Liver (tissue), 3 donors: ENCODE measurements at regions not wholly inside any gene's neighbourhood (a gene's known extent, or its start where the extent isn't known, plus 50 kb on each side); places are given as distances from the start of the nearest gene placed in this dataset.

Experiments
- EGR1 ChIP-seq, 2 donors: IDR thresholded peaks; 2 replicates each; pipeline ENCODE4 v1.6.1; 2016 to 2018; ENCODE audit warnings: antibody characterized with exemption in 2 of 2, low read depth in 2 of 2
- GABPA ChIP-seq, 2 donors: IDR thresholded peaks in 1 of 2; conservative IDR thresholded peaks in 1 of 2; 2 replicates each; pipeline ENCODE4 v1.6.1; 2016; ENCODE audit warnings: antibody characterized with exemption in 2 of 2, mild to moderate bottlenecking in 1 of 2, moderate library complexity in 1 of 2
- HNF4A ChIP-seq, 2 donors: conservative IDR thresholded peaks; 2 replicates each; pipeline ENCODE4 v1.6.1; 2016; ENCODE audit warnings: antibody characterized with exemption in 2 of 2, mild to moderate bottlenecking in 2 of 2
- HNF4G ChIP-seq: IDR thresholded peaks from 2 replicates; pipeline ENCODE4 v1.6.1; 2016; ENCODE audit warnings: antibody characterized with exemption
- JUND ChIP-seq, 2 donors: IDR thresholded peaks; 2 replicates each; pipeline ENCODE4 v1.6.1; 2016; ENCODE audit warnings: antibody characterized with exemption in 2 of 2
- MAX ChIP-seq: IDR thresholded peaks from 2 replicates; pipeline ENCODE4 v1.6.1; 2016; ENCODE audit warnings: antibody characterized with exemption
- RAD21 ChIP-seq, 2 donors: IDR thresholded peaks; 2 replicates each; pipeline ENCODE4 v1.6.1; 2016; ENCODE audit warnings: antibody characterized with exemption in 2 of 2, mild to moderate bottlenecking in 2 of 2
- SP1 ChIP-seq: IDR thresholded peaks from 2 replicates; pipeline ENCODE4 v1.6.1; 2018; ENCODE audit warnings: antibody characterized with exemption, mild to moderate bottlenecking
- TAF1 ChIP-seq: conservative IDR thresholded peaks from 2 replicates; pipeline ENCODE4 v1.6.1; 2016; ENCODE audit warnings: antibody characterized with exemption, mild to moderate bottlenecking
- YY1 ChIP-seq: IDR thresholded peaks from 2 replicates; pipeline ENCODE4 v1.6.1; 2016; ENCODE audit warnings: antibody characterized with exemption, mild to moderate bottlenecking
- TF ChIP-seq, protein P1 (sequence below): fragments of 150-350 bp; IDR thresholded peaks from 2 replicates; pipeline ENCODE4 v1.5.1; 2017; ENCODE audit warnings: improper control_type of control experiment, low read depth, low read length; ENCODE audit not compliant: missing input control
- TF ChIP-seq, protein P2 (sequence below): IDR thresholded peaks from 2 replicates; pipeline ENCODE4 v1.6.1; 2016; ENCODE audit warnings: antibody characterized with exemption, mild to moderate bottlenecking
- TF ChIP-seq, protein P3 (sequence below): IDR thresholded peaks from 2 replicates; pipeline ENCODE4 v1.6.1; 2016; ENCODE audit warnings: antibody characterized with exemption
- donor health status: healthy.
- donor health status: healthy.

- TF ChIP-seq, protein P1, sequence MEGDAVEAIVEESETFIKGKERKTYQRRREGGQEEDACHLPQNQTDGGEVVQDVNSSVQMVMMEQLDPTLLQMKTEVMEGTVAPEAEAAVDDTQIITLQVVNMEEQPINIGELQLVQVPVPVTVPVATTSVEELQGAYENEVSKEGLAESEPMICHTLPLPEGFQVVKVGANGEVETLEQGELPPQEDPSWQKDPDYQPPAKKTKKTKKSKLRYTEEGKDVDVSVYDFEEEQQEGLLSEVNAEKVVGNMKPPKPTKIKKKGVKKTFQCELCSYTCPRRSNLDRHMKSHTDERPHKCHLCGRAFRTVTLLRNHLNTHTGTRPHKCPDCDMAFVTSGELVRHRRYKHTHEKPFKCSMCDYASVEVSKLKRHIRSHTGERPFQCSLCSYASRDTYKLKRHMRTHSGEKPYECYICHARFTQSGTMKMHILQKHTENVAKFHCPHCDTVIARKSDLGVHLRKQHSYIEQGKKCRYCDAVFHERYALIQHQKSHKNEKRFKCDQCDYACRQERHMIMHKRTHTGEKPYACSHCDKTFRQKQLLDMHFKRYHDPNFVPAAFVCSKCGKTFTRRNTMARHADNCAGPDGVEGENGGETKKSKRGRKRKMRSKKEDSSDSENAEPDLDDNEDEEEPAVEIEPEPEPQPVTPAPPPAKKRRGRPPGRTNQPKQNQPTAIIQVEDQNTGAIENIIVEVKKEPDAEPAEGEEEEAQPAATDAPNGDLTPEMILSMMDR: no peak
- TF ChIP-seq, protein P2, sequence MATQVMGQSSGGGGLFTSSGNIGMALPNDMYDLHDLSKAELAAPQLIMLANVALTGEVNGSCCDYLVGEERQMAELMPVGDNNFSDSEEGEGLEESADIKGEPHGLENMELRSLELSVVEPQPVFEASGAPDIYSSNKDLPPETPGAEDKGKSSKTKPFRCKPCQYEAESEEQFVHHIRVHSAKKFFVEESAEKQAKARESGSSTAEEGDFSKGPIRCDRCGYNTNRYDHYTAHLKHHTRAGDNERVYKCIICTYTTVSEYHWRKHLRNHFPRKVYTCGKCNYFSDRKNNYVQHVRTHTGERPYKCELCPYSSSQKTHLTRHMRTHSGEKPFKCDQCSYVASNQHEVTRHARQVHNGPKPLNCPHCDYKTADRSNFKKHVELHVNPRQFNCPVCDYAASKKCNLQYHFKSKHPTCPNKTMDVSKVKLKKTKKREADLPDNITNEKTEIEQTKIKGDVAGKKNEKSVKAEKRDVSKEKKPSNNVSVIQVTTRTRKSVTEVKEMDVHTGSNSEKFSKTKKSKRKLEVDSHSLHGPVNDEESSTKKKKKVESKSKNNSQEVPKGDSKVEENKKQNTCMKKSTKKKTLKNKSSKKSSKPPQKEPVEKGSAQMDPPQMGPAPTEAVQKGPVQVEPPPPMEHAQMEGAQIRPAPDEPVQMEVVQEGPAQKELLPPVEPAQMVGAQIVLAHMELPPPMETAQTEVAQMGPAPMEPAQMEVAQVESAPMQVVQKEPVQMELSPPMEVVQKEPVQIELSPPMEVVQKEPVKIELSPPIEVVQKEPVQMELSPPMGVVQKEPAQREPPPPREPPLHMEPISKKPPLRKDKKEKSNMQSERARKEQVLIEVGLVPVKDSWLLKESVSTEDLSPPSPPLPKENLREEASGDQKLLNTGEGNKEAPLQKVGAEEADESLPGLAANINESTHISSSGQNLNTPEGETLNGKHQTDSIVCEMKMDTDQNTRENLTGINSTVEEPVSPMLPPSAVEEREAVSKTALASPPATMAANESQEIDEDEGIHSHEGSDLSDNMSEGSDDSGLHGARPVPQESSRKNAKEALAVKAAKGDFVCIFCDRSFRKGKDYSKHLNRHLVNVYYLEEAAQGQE: no peak
- TF ChIP-seq GABPA (IDR thresholded peaks at IDR 0.05 in 1 of 2, conservative IDR thresholded peaks at IDR 0.05 in 1 of 2) (no peak), RAD21 (IDR thresholded peaks at IDR 0.05) (no peak), EGR1 (IDR thresholded peaks at IDR 0.05; ENCODE audit: low read depth in 2 of 2) (no peak), TAF1 (no peak), HNF4A (conservative IDR thresholded peaks at IDR 0.05) (no peak), JUND (IDR thresholded peaks at IDR 0.05) (no peak), MAX (no peak), SP1 (no peak), YY1 (no peak), HNF4G (no peak)
- TF ChIP-seq, protein P3, sequence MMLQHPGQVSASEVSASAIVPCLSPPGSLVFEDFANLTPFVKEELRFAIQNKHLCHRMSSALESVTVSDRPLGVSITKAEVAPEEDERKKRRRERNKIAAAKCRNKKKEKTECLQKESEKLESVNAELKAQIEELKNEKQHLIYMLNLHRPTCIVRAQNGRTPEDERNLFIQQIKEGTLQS: no peak
Measured at GRCh38 chr5:175214152-175214551, 229.8 kb downstream of the DRD1 start.
